Lower lobe of right lung (tissue), 2 donors: ENCODE measurements at regions not wholly inside any gene's neighbourhood (a gene's known extent, or its start where the extent isn't known, plus 50 kb on each side); places are given as distances from the start of the nearest gene placed in this dataset.

Source experiments
- ATAC-seq, 2 donors: fragments of 200-7000 bp; cut with Tn5 transposase; one replicate each; pipeline ENCODE4 v1.9.1; 2020 to 2022; ENCODE audit warnings: mild to moderate bottlenecking in 2 of 2, moderate library complexity in 2 of 2
- DNase-seq: peaks from one replicate; pipeline ENCODE4 v3.0.0-alpha.2; 2020
- H3K27ac ChIP-seq: fragments of 200-600 bp; one replicate; pipeline ENCODE4 v1.8.0; 2022
- H3K27me3 ChIP-seq: fragments of 200-600 bp; one replicate; pipeline ENCODE4 v1.8.0; 2022; ENCODE audit warnings: low read depth
- H3K36me3 ChIP-seq: fragments of 200-600 bp; one replicate; pipeline ENCODE4 v1.8.0; 2022; ENCODE audit warnings: mild to moderate bottlenecking
- H3K4me1 ChIP-seq: fragments of 200-600 bp; one replicate; pipeline ENCODE4 v1.8.0; 2022
- H3K4me3 ChIP-seq: fragments of 200-600 bp; one replicate; pipeline ENCODE4 v1.8.0; 2022; ENCODE audit warnings: mild to moderate bottlenecking
- H3K9me3 ChIP-seq: fragments of 200-600 bp; one replicate; pipeline ENCODE4 v1.8.0; 2022
- CTCF ChIP-seq: fragments of 200-600 bp; IDR thresholded peaks from one replicate; pipeline ENCODE4 v1.8.0; 2022; ENCODE audit warnings: antibody characterized with exemption, mild to moderate bottlenecking
- intact Hi-C: fragments of 100-400 bp; cut with DNase I; formaldehyde crosslinking; loops from one replicate; pipeline ENCODE4 v1.11.0; 2022
- donor health status: DM: no; HTN: yes; CAD: no; lungs with severe emphysema.

DNA sequence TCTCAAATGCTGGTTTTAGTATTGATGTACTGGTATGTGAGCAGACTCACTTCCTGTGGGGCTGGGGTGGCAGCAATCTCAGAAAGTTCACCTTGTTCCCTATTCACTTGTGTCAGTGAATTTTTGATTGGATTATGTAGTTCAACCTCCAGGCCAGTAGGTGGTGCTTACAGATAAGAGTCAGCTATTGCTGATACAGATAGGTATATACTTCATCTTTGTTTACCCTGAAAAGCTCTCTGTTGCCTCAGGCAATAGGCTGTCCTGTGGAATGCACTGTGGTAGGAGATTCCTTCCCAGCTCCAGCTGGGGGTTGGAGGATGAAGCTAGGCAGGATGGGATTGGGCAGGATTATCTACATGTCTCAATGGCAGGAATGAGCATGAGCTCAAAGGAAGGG lies 851.2 kb upstream of the EYS start:
- TF ChIP-seq CTCF, result no peak
- H3K4me3 ChIP-seq, result no peak overlapping the region
- H3K4me1 ChIP-seq, result no peaks in the 10 kb centered on the region
- intact Hi-C loops, result no loop called here
- no peaks in the 10 kb centered on the region for H3K36me3 ChIP-seq
- H3K27me3 ChIP-seq, result no peaks in the 10 kb centered on the region
- peaks cover 8% of the 10 kb centered on the region for H3K9me3 ChIP-seq
- DNase-seq, result no peak
- H3K27ac ChIP-seq, result no peak overlapping the region
- no peak for ATAC-seq

DNA sequence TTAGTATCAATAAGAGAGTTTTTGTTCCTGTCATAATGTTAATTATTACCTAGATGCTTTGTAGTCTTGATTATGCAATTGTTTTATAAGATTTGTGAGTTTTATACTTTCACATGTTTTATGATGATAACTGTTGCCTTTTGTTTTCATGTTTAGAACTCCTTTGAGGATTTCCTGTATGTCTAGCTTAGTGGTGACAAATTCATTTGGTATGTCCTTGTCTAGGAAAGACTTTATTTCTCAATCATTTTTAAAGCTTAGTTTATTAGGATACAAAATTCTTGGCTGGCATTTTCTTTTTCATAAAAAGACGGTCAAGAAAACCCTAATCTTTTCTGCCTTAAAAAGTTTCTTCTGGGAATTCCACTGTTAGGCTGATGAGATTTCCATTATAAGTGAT lies 849.9 kb upstream of the EYS start:
- H3K9me3 ChIP-seq, result peaks cover 8% of the 10 kb centered on the region
- H3K27ac ChIP-seq, result no peak overlapping the region
- H3K27me3 ChIP-seq, result no peaks in the 10 kb centered on the region
- intact Hi-C loops, result no loop called here
- DNase-seq, result no peak
- no peaks in the 10 kb centered on the region for H3K36me3 ChIP-seq
- no peak for ATAC-seq
- H3K4me1 ChIP-seq, result no peaks in the 10 kb centered on the region
- H3K4me3 ChIP-seq, result no peak overlapping the region
- TF ChIP-seq CTCF, result no peak

DNA sequence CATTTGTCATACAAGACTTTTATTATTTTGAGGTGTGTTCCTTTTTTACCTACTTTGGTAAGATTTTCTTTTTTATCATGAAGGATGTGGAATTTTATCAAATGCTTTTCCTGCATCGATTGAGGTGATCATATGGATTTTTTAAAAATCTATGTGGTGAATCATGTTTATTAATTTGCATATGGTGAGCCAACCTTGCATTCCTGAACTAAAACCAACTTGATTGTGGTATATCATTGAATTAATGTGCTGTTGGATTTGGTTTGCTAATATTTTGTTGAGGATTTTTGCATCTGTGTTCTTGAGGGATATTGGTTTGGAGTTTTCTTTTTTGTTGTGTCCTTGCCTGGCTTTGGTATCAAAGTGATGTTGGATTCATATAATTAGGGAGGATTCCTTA lies 848.1 kb upstream of the EYS start:
- TF ChIP-seq CTCF, result no peak
- H3K27ac ChIP-seq, result no peak overlapping the region
- intact Hi-C loops, result no loop called here
- H3K4me3 ChIP-seq, result no peak overlapping the region
- no peaks in the 10 kb centered on the region for H3K4me1 ChIP-seq
- ATAC-seq (no peak), DNase-seq (no peak)
- no peaks in the 10 kb centered on the region for H3K27me3 ChIP-seq
- no peaks in the 10 kb centered on the region for H3K36me3 ChIP-seq
- H3K9me3 ChIP-seq, result peaks cover 8% of the 10 kb centered on the region

- H3K4me3 ChIP-seq, result no peak overlapping the region
- intact Hi-C loops, result no loop called here
- TF ChIP-seq CTCF, result no peak
- no peaks in the 10 kb centered on the region for H3K36me3 ChIP-seq
- ATAC-seq (no peak), DNase-seq (no peak)
- H3K27me3 ChIP-seq, result no peaks in the 10 kb centered on the region
- H3K4me1 ChIP-seq, result no peaks in the 10 kb centered on the region
- no peak overlapping the region for H3K27ac ChIP-seq
- H3K9me3 ChIP-seq, result peaks cover 8% of the 10 kb centered on the region
These were observed 846.4 kb upstream of the EYS start for GRCh38 chr6:66553441-66553840.

DNA sequence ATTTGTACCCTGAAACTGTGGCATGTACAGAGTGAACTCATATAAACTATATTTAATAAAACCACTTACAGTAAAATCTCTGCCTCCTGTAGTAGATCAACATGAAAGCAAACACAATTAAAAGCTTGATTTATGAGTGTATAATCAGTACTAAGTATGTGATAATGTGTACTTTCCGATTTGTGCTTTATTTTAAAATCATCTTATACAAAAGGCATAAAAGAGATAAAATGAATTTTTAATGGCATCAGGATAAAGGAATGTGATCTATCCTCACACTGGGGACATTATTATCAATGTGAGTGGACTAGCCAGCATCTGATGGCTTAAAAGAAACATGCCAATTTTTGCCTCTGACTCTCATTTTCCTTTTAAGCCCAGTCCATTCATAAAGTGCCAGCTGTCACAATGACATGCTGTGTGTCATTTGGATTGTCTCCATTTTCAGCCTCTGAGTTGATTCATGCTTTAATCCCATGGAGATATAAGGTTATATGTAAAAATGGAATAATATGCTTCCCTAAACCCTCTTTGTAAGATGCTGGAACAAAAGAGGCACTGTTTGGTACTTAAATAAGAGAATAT lies 831.6 kb upstream of the EYS start:
- Histone ChIP-seq H3K9me3 (no peaks in the 10 kb centered on the region), H3K27me3 (no peaks in the 10 kb centered on the region), H3K4me3 (no peak overlapping the region), H3K36me3 (no peaks in the 10 kb centered on the region), H3K27ac (no peak overlapping the region), H3K4me1 (no peaks in the 10 kb centered on the region)
- no peak for DNase-seq
- no peak for ATAC-seq
- TF ChIP-seq CTCF, result no peak
- intact Hi-C loops, result no loop called here

- no peak for TF ChIP-seq CTCF
- Histone ChIP-seq H3K27me3 (no peaks in the 10 kb centered on the region), H3K4me1 (no peaks in the 10 kb centered on the region), H3K4me3 (no peak overlapping the region), H3K9me3 (no peaks in the 10 kb centered on the region), H3K36me3 (no peaks in the 10 kb centered on the region), H3K27ac (no peak overlapping the region)
- ATAC-seq, result no peak
- no peak for DNase-seq
- intact Hi-C loops, result no loop called here
These were observed 826.9 kb upstream of the EYS start for GRCh38 chr6:66533921-66534404.
